CD4-positive, alpha-beta T cell treated with Interleukin-10 for 1 hour (primary cell): ENCODE measurements at regions not wholly inside any gene's neighbourhood (a gene's known extent, or its start where the extent isn't known, plus 50 kb on each side); places are given as distances from the start of the nearest gene placed in this dataset.

Experiments used
- DNase-seq: peaks from one replicate; pipeline ENCODE4 v3.0.0-alpha.2; 2020

GRCh38 chr2:76314271-76315020, 603.7 kb upstream of the GCFC2 start:
- no peak for DNase-seq

- DNase-seq, result no peak
These were observed 601.5 kb upstream of the GCFC2 start for GRCh38 chr2:76312236-76312635.

GRCh38 chr2:76311728-76312127, 601.0 kb upstream of the GCFC2 start:
- no peak for DNase-seq

GRCh38 chr2:76310894-76311633, 600.3 kb upstream of the GCFC2 start:
- DNase-seq, result no peak

GRCh38 chr2:76307495-76307894, 596.8 kb upstream of the GCFC2 start:
- DNase-seq, result no peak

- no peak for DNase-seq
These were observed 587.3 kb upstream of the GCFC2 start for GRCh38 chr2:76298041-76298440.

GRCh38 chr2:76296438-76296837, 585.7 kb upstream of the GCFC2 start:
- DNase-seq, result no peak

- DNase-seq, result no peak
These were observed 585.0 kb upstream of the GCFC2 start for GRCh38 chr2:76295762-76296161.

GRCh38 chr2:76288598-76288997, 577.9 kb upstream of the GCFC2 start:
- no peak for DNase-seq

- no peak for DNase-seq
These were observed 577.4 kb upstream of the GCFC2 start for GRCh38 chr2:76288146-76288545.

GRCh38 chr2:76283350-76283749, 572.6 kb upstream of the GCFC2 start:
- no peak for DNase-seq

GRCh38 chr2:76281156-76281841, 570.6 kb upstream of the GCFC2 start:
- no peak for DNase-seq

GRCh38 chr2:76280686-76281085, 570.0 kb upstream of the GCFC2 start:
- DNase-seq, result no peak

GRCh38 chr2:76279142-76279541, 568.4 kb upstream of the GCFC2 start:
- DNase-seq, result no peak

- no peak for DNase-seq
These were observed 565.1 kb upstream of the GCFC2 start for GRCh38 chr2:76275788-76276187.

GRCh38 chr2:76274676-76275075, 564.0 kb upstream of the GCFC2 start:
- no peak for DNase-seq

GRCh38 chr2:76274160-76274559, 563.4 kb upstream of the GCFC2 start:
- DNase-seq, result no peak

GRCh38 chr2:76270096-76270710, 559.5 kb upstream of the GCFC2 start:
- no peak for DNase-seq

GRCh38 chr2:76268902-76269620, 558.3 kb upstream of the GCFC2 start:
- no peak for DNase-seq

- DNase-seq, result no peak
These were observed 557.8 kb upstream of the GCFC2 start for GRCh38 chr2:76268484-76268883.

- no peak for DNase-seq
These were observed 547.1 kb upstream of the GCFC2 start for GRCh38 chr2:76257802-76258201.

GRCh38 chr2:76256458-76257088, 545.9 kb upstream of the GCFC2 start:
- no peak for DNase-seq
